Nephron (organoid): ENCODE measurements at regions not wholly inside any gene's neighbourhood (a gene's known extent, or its start where the extent isn't known, plus 50 kb on each side); places are given as distances from the start of the nearest gene placed in this dataset.
"Not testable (repeated sequence)": the region's sequence is repeated elsewhere in the genome, so short reads cannot be mapped to it uniquely, and the experiment has no call there.

ENCODE experiments used
- H3K27ac Mint-ChIP-seq, 3 experiments: 2 replicates each; pipeline ENCODE4 v1.8.0; 2020; ENCODE audit warnings: mixed read lengths in 3 of 3, mild to moderate bottlenecking in 2 of 3, moderate library complexity in 1 of 3
- H3K27me3 Mint-ChIP-seq: 2 replicates; pipeline ENCODE4 v1.8.0; 2021; ENCODE audit warnings: low read depth, mild to moderate bottlenecking, moderate library complexity, mixed read lengths
- H3K36me3 Mint-ChIP-seq: 2 replicates; pipeline ENCODE4 v1.8.0; 2020; ENCODE audit warnings: low read depth, mixed read lengths
- H3K4me1 Mint-ChIP-seq: 2 replicates; pipeline ENCODE4 v1.8.0; 2020; ENCODE audit warnings: mixed read lengths
- H3K4me3 Mint-ChIP-seq, 3 experiments: 2 replicates each; pipeline ENCODE4 v1.8.0; 2020; ENCODE audit warnings: mild to moderate bottlenecking in 3 of 3, mixed read lengths in 3 of 3, moderate library complexity in 2 of 3
- H3K9me3 Mint-ChIP-seq: 2 replicates; pipeline ENCODE4 v1.8.0; 2020; ENCODE audit warnings: mixed read lengths
- TF ChIP-seq, protein P1 (sequence below), 3 experiments: fragments of 200-600 bp; sonication (generic); IDR thresholded peaks; one replicate each; pipeline ENCODE4 v1.5.0; 2021; ENCODE audit warnings: antibody characterized with exemption in 3 of 3; ENCODE audit not compliant: unreplicated experiment in 3 of 3

DNA sequence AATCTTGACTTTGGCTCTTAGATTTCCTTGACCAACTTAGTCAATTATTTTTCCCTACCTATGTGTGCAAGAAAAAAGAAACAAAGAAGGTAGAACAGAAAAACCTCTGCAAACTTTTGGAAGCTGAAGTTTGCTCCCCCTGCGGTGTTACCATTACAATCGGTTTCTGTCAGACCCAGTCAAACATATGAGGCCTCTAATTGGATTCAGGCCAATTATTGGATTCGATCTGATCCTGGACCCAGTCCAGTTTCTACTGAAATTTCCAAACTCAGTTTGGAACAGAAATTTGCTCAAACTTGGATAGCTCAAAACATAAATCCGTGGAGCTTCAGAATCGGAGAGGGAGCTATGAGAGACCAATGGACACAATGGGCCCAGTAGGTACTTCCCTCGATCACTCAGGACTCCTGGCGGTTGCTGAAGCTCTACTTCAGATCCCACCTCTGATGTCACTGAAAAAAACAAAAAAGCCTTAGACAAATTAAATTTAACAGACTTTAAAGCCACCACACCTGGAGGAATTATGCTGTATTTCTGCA lies 523.9 kb downstream of the DMRTA1 start:
- Mint-ChIP-seq H3K4me3 (no peak overlapping the region), H3K4me1 (no peaks in the 10 kb centered on the region), H3K27me3 (no peaks in the 10 kb centered on the region), H3K9me3 (no peaks in the 10 kb centered on the region), H3K36me3 (no peaks in the 10 kb centered on the region), H3K27ac (no peak overlapping the region)
- TF ChIP-seq, protein P1, sequence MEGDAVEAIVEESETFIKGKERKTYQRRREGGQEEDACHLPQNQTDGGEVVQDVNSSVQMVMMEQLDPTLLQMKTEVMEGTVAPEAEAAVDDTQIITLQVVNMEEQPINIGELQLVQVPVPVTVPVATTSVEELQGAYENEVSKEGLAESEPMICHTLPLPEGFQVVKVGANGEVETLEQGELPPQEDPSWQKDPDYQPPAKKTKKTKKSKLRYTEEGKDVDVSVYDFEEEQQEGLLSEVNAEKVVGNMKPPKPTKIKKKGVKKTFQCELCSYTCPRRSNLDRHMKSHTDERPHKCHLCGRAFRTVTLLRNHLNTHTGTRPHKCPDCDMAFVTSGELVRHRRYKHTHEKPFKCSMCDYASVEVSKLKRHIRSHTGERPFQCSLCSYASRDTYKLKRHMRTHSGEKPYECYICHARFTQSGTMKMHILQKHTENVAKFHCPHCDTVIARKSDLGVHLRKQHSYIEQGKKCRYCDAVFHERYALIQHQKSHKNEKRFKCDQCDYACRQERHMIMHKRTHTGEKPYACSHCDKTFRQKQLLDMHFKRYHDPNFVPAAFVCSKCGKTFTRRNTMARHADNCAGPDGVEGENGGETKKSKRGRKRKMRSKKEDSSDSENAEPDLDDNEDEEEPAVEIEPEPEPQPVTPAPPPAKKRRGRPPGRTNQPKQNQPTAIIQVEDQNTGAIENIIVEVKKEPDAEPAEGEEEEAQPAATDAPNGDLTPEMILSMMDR (IDR thresholded peaks at IDR 0.05; ENCODE audit: unreplicated experiment in 3 of 3), result no peak

DNA sequence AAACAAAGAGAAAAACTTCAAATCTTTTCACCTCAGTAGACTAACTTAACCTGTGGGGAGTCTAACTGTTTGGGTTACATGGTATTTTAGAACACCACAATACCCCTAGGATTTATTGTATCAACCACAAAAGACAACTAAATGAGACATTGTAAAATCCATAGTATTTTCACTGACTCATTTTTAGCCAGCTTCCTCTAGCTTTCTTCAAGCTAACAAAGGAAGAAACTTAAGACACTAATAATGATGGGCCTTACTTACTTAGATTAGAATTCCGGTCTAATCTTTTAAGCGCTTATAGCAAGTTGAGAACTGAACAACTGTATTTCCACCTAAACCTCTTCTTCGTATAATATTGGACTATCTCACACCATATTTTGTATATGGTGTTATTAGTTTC lies 529.3 kb downstream of the DMRTA1 start:
- Mint-ChIP-seq H3K4me3 (no peak overlapping the region), H3K27ac (no peak overlapping the region), H3K36me3 (no peaks in the 10 kb centered on the region), H3K4me1 (no peaks in the 10 kb centered on the region), H3K27me3 (no peaks in the 10 kb centered on the region), H3K9me3 (no peaks in the 10 kb centered on the region)
- TF ChIP-seq, protein P1 (IDR thresholded peaks at IDR 0.05; ENCODE audit: unreplicated experiment in 3 of 3), result no peak

DNA sequence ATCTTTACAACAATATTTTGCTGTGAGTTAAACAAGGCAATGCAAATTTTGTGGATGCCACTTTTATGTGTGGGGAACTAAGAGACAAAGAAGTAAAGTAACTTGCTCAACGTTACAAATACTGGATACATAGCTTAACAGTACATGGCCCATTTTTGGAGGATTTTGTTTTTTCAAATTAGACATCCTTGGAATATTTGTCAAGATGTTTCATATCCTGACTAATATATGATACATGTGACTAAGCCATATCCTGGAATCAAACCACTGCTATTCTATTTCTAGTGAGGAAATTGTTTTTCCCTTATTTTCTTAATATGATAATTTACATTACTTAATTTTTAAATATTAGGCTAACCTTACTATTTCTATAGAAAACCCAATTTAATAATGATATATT lies 529.8 kb downstream of the DMRTA1 start:
- Mint-ChIP-seq H3K27ac (no peak overlapping the region), H3K4me1 (no peaks in the 10 kb centered on the region), H3K27me3 (no peaks in the 10 kb centered on the region), H3K9me3 (no peaks in the 10 kb centered on the region), H3K36me3 (no peaks in the 10 kb centered on the region), H3K4me3 (no peak overlapping the region)
- TF ChIP-seq, protein P1 (IDR thresholded peaks at IDR 0.05; ENCODE audit: unreplicated experiment in 3 of 3), result no peak

GRCh38 chr9:22980429-22980828 lies 533.8 kb downstream of the DMRTA1 start:
- not testable (repeated sequence) for H3K4me1 Mint-ChIP-seq

GRCh38 chr9:22986556-22986955 lies 539.9 kb downstream of the DMRTA1 start:
- H3K4me1 Mint-ChIP-seq, result no peaks in the 10 kb centered on the region
- TF ChIP-seq, protein P1 (IDR thresholded peaks at IDR 0.05; ENCODE audit: unreplicated experiment in 3 of 3), result no peak

More at GRCh38 chr9:22980429-22980828, 533.8 kb downstream of the DMRTA1 start:
- H3K9me3 Mint-ChIP-seq, H3K4me3 Mint-ChIP-seq, H3K36me3 Mint-ChIP-seq, H3K27ac Mint-ChIP-seq, H3K27me3 Mint-ChIP-seq: not testable (repeated sequence)

GRCh38 chr9:22990349-22990748 lies 543.7 kb downstream of the DMRTA1 start:
- Mint-ChIP-seq H3K4me3 (no peak overlapping the region), H3K4me1 (no peaks in the 10 kb centered on the region), H3K9me3 (no peaks in the 10 kb centered on the region), H3K27ac (no peak overlapping the region), H3K36me3 (no peaks in the 10 kb centered on the region), H3K27me3 (no peaks in the 10 kb centered on the region)
- TF ChIP-seq, protein P1 (IDR thresholded peaks at IDR 0.05; ENCODE audit: unreplicated experiment in 3 of 3), result no peak

More at GRCh38 chr9:22986556-22986955, 539.9 kb downstream of the DMRTA1 start:
- H3K27ac Mint-ChIP-seq, result no peak overlapping the region
- H3K9me3 Mint-ChIP-seq, result no peaks in the 10 kb centered on the region
- H3K4me3 Mint-ChIP-seq, result no peak overlapping the region
- no peaks in the 10 kb centered on the region for H3K27me3 Mint-ChIP-seq
- no peaks in the 10 kb centered on the region for H3K36me3 Mint-ChIP-seq
